Vagina (tissue), 2 donors: ENCODE measurements at regions not wholly inside any gene's neighbourhood (a gene's known extent, or its start where the extent isn't known, plus 50 kb on each side); places are given as distances from the start of the nearest gene placed in this dataset.

ENCODE experiments used
- CTCF ChIP-seq, 3 experiments: fragments of 450-650 bp in 2 of 3; fragments of 200-600 bp in 1 of 3; sonication (generic) in 1 of 3; IDR thresholded peaks; one replicate each; pipeline ENCODE4 v1.5.1; 2017 to 2019; ENCODE audit warnings: antibody characterized with exemption in 3 of 3, mild to moderate bottlenecking in 2 of 3, moderate library complexity in 2 of 3
- POLR2A ChIP-seq, 2 donors: fragments of 450-650 bp; IDR thresholded peaks; one replicate each; pipeline ENCODE4 v1.6.1; 2017; ENCODE audit warnings: antibody characterized with exemption in 2 of 2, mild to moderate bottlenecking in 2 of 2, moderate library complexity in 2 of 2
- POLR2AphosphoS5 ChIP-seq, 2 donors: sonication (generic); formaldehyde crosslinking; IDR thresholded peaks; one replicate each; pipeline ENCODE4 v1.9.0; 2017; ENCODE audit warnings: antibody characterized with exemption in 2 of 2, mild to moderate bottlenecking in 2 of 2, low read depth in 1 of 2; ENCODE audit not compliant: insufficient read depth in 1 of 2

- TF ChIP-seq CTCF (IDR thresholded peaks at IDR 0.05) = no peak
- no peak for TF ChIP-seq POLR2AphosphoS5 (IDR thresholded peaks at IDR 0.05; ENCODE audit: insufficient read depth in 1 of 2, low read depth in 1 of 2)
- TF ChIP-seq POLR2A (IDR thresholded peaks at IDR 0.05) = no peak
Observed at GRCh38 chr14:53286301-53286700, 133.2 kb upstream of the DDHD1 start.
